H9 (cell line): ENCODE measurements at regions not wholly inside any gene's neighbourhood (a gene's known extent, or its start where the extent isn't known, plus 50 kb on each side); places are given as distances from the start of the nearest gene placed in this dataset.
A peak's percentile ranks its signal among the peaks of the same experiment; 100 is the strongest.

ENCODE experiments used
- DNase-seq: peaks from one replicate; pipeline ENCODE4 v3.0.0-alpha.2; 2017
- H2AFZ ChIP-seq: one replicate; pipeline ENCODE4 v1.6.1; 2013; ENCODE audit warnings: mild to moderate bottlenecking, low read length, control low read depth, moderate library complexity
- H2AK5ac ChIP-seq: 2 replicates; pipeline ENCODE4 v1.6.1; 2013; ENCODE audit warnings: low read length, control low read depth, mixed read lengths; ENCODE audit not compliant: insufficient read length
- H2BK120ac ChIP-seq: one replicate; pipeline ENCODE4 v1.6.1; 2013; ENCODE audit warnings: low read depth, mild to moderate bottlenecking, low read length, control low read depth, inconsistent platforms; ENCODE audit not compliant: poor library complexity, severe bottlenecking
- H2BK12ac ChIP-seq: 2 replicates; pipeline ENCODE4 v1.6.1; 2013; ENCODE audit warnings: low read length, control low read depth, mixed read lengths, low read depth; ENCODE audit not compliant: insufficient read length
- H2BK15ac ChIP-seq: 2 replicates; pipeline ENCODE4 v1.6.1; 2013; ENCODE audit warnings: low read depth, low read length, control low read depth
- H2BK20ac ChIP-seq: one replicate; pipeline ENCODE4 v1.6.1; 2013; ENCODE audit warnings: low read depth, mild to moderate bottlenecking, low read length, control low read depth, inconsistent platforms; ENCODE audit not compliant: poor library complexity, severe bottlenecking
- H2BK5ac ChIP-seq: 2 replicates; pipeline ENCODE4 v1.6.1; 2013; ENCODE audit warnings: low read length, control low read depth, mixed read lengths; ENCODE audit not compliant: insufficient read length
- H3K14ac ChIP-seq: 2 replicates; pipeline ENCODE4 v1.6.1; 2013; ENCODE audit warnings: low read length, control low read depth; ENCODE audit not compliant: insufficient read depth
- H3K18ac ChIP-seq: 2 replicates; pipeline ENCODE4 v1.6.1; 2013; ENCODE audit warnings: low read depth, mild to moderate bottlenecking, mixed read lengths, low read length, control low read depth; ENCODE audit not compliant: insufficient read length
- H3K23ac ChIP-seq: 2 replicates; pipeline ENCODE4 v1.6.1; 2013; ENCODE audit warnings: low read length, control low read depth, mixed read lengths, low read depth; ENCODE audit not compliant: insufficient read length
- H3K23me2 ChIP-seq: 2 replicates; pipeline ENCODE4 v1.6.1; 2013; ENCODE audit warnings: low read depth, mild to moderate bottlenecking, mixed read lengths, low read length, control low read depth; ENCODE audit not compliant: insufficient read length, poor library complexity, severe bottlenecking
- H3K27ac ChIP-seq: 2 replicates; pipeline ENCODE4 v1.5.1; 2013; ENCODE audit warnings: low read length, control low read depth, mixed read lengths, low read depth; ENCODE audit not compliant: insufficient read length
- H3K27me3 ChIP-seq: 2 replicates; pipeline ENCODE4 v1.6.1; 2013; ENCODE audit warnings: low read length, control low read depth, inconsistent platforms; ENCODE audit not compliant: insufficient read depth
- H3K4ac ChIP-seq: 2 replicates; pipeline ENCODE4 v1.6.1; 2013; ENCODE audit warnings: low read depth, mild to moderate bottlenecking, control low read depth, inconsistent platforms, low read length, moderate library complexity
- H3K4me1 ChIP-seq: 2 replicates; pipeline ENCODE4 v1.6.1; 2013; ENCODE audit warnings: low read length, control low read depth, inconsistent platforms; ENCODE audit not compliant: insufficient read depth
- H3K4me2 ChIP-seq: 2 replicates; pipeline ENCODE4 v1.6.1; 2013; ENCODE audit warnings: low read length, control low read depth, mixed read lengths; ENCODE audit not compliant: insufficient read length, insufficient read depth
- H3K56ac ChIP-seq: 2 replicates; pipeline ENCODE4 v1.6.1; 2013; ENCODE audit warnings: low read depth, mild to moderate bottlenecking, mixed read lengths, low read length, control low read depth; ENCODE audit not compliant: insufficient read length
- H3K79me1 ChIP-seq: 2 replicates; pipeline ENCODE4 v1.6.1; 2013; ENCODE audit warnings: low read depth, mild to moderate bottlenecking, moderate library complexity, low read length, control low read depth, inconsistent platforms; ENCODE audit not compliant: insufficient read depth, poor library complexity, severe bottlenecking
- H3K79me2 ChIP-seq: 2 replicates; pipeline ENCODE4 v1.6.1; 2013; ENCODE audit warnings: low read length, control low read depth, inconsistent platforms; ENCODE audit not compliant: insufficient read depth
- H3K9ac ChIP-seq: 2 replicates; pipeline ENCODE4 v1.6.1; 2013; ENCODE audit warnings: low read length, control low read depth, mixed read lengths; ENCODE audit not compliant: insufficient read length; ENCODE audit errors: extremely low read depth
- H3K9me3 ChIP-seq: one replicate; pipeline ENCODE4 v1.6.1; 2013; ENCODE audit warnings: low read depth, low read length, inconsistent platforms; ENCODE audit not compliant: control insufficient read depth
- H3T11ph ChIP-seq: one replicate; pipeline ENCODE4 v1.6.1; 2013; ENCODE audit warnings: mild to moderate bottlenecking, low read length, control low read depth, inconsistent platforms
- H4K20me1 ChIP-seq: one replicate; pipeline ENCODE4 v1.6.1; 2013; ENCODE audit not compliant: control insufficient read depth, insufficient read length, insufficient read depth
- H4K5ac ChIP-seq: 2 replicates; pipeline ENCODE4 v1.6.1; 2013; ENCODE audit warnings: low read depth, mild to moderate bottlenecking, mixed read lengths, low read length, control low read depth; ENCODE audit not compliant: insufficient read length
- H4K8ac ChIP-seq: replicated peaks from 2 replicates; pipeline ENCODE4 v1.6.1; 2013; ENCODE audit warnings: low read length, control low read depth, mixed read lengths, low read depth; ENCODE audit not compliant: insufficient read length
- H4K91ac ChIP-seq: 2 replicates; pipeline ENCODE4 v1.6.1; 2013; ENCODE audit warnings: low read depth, mild to moderate bottlenecking, moderate library complexity, mixed read lengths, low read length, control low read depth; ENCODE audit not compliant: insufficient read length
- H3K27ac Mint-ChIP-seq, 3 experiments: 2 replicates in 2 of 3; 3 replicates in 1 of 3; pipeline ENCODE4 v1.8.0; 2020 to 2021; ENCODE audit warnings: mixed read lengths in 3 of 3, mild to moderate bottlenecking in 1 of 3, moderate library complexity in 1 of 3
- H3K27me3 Mint-ChIP-seq: 2 replicates; pipeline ENCODE4 v1.8.0; 2021; ENCODE audit warnings: low read depth, mild to moderate bottlenecking, moderate library complexity, mixed read lengths
- H3K36me3 Mint-ChIP-seq, 3 experiments: 2 replicates in 2 of 3; 3 replicates in 1 of 3; pipeline ENCODE4 v1.8.0; 2020 to 2021; ENCODE audit warnings: low read depth in 3 of 3, mixed read lengths in 3 of 3; ENCODE audit not compliant: insufficient read depth in 1 of 3
- H3K4me1 Mint-ChIP-seq, 2 experiments: 2 replicates each; pipeline ENCODE4 v1.8.0; 2020; ENCODE audit warnings: mixed read lengths in 2 of 2
- H3K4me3 Mint-ChIP-seq, 2 experiments: 2 replicates in 1 of 2; 3 replicates in 1 of 2; pipeline ENCODE4 v1.8.0; 2020 to 2021; ENCODE audit warnings: mild to moderate bottlenecking in 2 of 2, mixed read lengths in 2 of 2, moderate library complexity in 1 of 2
- H3K9me3 Mint-ChIP-seq, 2 experiments: 2 replicates in 1 of 2; 3 replicates in 1 of 2; pipeline ENCODE4 v1.8.0; 2020; ENCODE audit warnings: mild to moderate bottlenecking in 2 of 2, mixed read lengths in 2 of 2, moderate library complexity in 1 of 2
- WGBS: extraction: QIAGEN DNeasy Blood & Tissue Kit; methylation state at CpG from one replicate; pipeline ENCODE4 v1.1.7; 2013; ENCODE audit warnings: missing lambda C conversion rate, low lambda C conversion rate, mixed read lengths; ENCODE audit not compliant: insufficient read length; ENCODE audit errors: extremely low coverage; 5-methylcytosine and 5-hydroxymethylcytosine counted together
- TF ChIP-seq, protein P1 (sequence below): fragments of 200-600 bp; sonication (generic); conservative IDR thresholded peaks from 3 replicates; pipeline ENCODE4 v1.8.0; 2021; ENCODE audit warnings: antibody characterized with exemption, mild to moderate bottlenecking

DNA sequence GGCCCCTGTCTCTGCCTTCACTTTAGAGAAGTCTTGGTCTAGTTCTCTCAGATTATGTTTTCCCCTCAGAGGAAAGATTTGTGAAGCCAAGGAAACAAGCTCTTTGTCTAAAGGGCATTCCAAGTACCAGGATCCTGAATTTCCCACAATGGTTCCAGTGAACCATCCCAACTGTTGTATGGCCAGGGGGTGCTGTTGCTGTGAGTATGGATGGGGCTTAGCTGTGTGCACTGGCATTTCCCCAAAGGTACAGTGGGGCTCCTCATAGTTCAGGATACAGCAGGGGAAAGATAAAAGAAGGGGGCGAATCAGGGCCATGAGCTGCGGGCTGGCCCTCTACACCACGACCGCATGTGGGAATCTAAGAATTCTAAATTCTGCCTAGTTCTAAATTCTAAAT, 1154.0 kb upstream of the FANCL start:
- no peak for DNase-seq
- Histone ChIP-seq H3K79me2 (no peaks in the 10 kb centered on the region), H3K14ac (no peak overlapping the region), H2BK12ac (no peak overlapping the region), H3K4me1 (no peaks in the 10 kb centered on the region), H2BK15ac (no peak overlapping the region), H4K8ac (no peak overlapping the region), H4K20me1 (no peaks in the 10 kb centered on the region), H3K9ac (no peak overlapping the region), H2AK5ac (no peak overlapping the region), H2BK20ac (no peak overlapping the region), H4K91ac (no peak overlapping the region), H3K79me1 (no peaks in the 10 kb centered on the region), H3T11ph (no peak overlapping the region), H3K27me3 (no peaks in the 10 kb centered on the region), H2BK120ac (no peak overlapping the region), H3K18ac (no peak overlapping the region), H3K27ac (no peak overlapping the region), H3K56ac (no peak overlapping the region), H3K9me3 (no peaks in the 10 kb centered on the region), H2AFZ (no peak overlapping the region), H3K4me2 (no peak overlapping the region), H2BK5ac (no peak overlapping the region), H4K5ac (no peak overlapping the region), H3K4ac (no peak overlapping the region), H3K23ac (no peak overlapping the region), H3K23me2 (no peaks in the 10 kb centered on the region)
- Mint-ChIP-seq H3K36me3 (peaks cover 0 to 5% (median 0%) of the 10 kb centered on the region in 3 experiments; a peak in 1 of 7 replicates), H3K4me1 (peaks cover 0 to 1% of the 10 kb centered on the region in 2 experiments; a peak in 1 of 4 replicates), H3K4me3 (no peak overlapping the region), H3K27me3 (no peaks in the 10 kb centered on the region), H3K27ac (no peak overlapping the region), H3K9me3 (0 out of 5 replicates have a peak, but pooled peaks cover 2 to 3% of the 10 kb centered on the region in 2 experiments)
- TF ChIP-seq, protein P1, sequence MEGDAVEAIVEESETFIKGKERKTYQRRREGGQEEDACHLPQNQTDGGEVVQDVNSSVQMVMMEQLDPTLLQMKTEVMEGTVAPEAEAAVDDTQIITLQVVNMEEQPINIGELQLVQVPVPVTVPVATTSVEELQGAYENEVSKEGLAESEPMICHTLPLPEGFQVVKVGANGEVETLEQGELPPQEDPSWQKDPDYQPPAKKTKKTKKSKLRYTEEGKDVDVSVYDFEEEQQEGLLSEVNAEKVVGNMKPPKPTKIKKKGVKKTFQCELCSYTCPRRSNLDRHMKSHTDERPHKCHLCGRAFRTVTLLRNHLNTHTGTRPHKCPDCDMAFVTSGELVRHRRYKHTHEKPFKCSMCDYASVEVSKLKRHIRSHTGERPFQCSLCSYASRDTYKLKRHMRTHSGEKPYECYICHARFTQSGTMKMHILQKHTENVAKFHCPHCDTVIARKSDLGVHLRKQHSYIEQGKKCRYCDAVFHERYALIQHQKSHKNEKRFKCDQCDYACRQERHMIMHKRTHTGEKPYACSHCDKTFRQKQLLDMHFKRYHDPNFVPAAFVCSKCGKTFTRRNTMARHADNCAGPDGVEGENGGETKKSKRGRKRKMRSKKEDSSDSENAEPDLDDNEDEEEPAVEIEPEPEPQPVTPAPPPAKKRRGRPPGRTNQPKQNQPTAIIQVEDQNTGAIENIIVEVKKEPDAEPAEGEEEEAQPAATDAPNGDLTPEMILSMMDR, result peak; percentile 27; the same call in 1 of the 3 replicates
- no CpG with 5 or more reads among the region's 4 CpGs for WGBS
